Heart left ventricle (tissue), 13 donors: ENCODE measurements at regions not wholly inside any gene's neighbourhood (a gene's known extent, or its start where the extent isn't known, plus 50 kb on each side); places are given as distances from the start of the nearest gene placed in this dataset.

Experiments
- CTCF ChIP-seq, 12 donors: fragments of 200-600 bp; sonication (generic) in 4 of 12; IDR thresholded peaks; one replicate each; pipeline versions ENCODE4 v1.5.0 to v1.8.0; 2018 to 2022; ENCODE audit warnings: antibody characterized with exemption in 12 of 12, mild to moderate bottlenecking in 5 of 12
- POLR2A ChIP-seq, 2 donors: fragments of 450-650 bp; IDR thresholded peaks; one replicate each; pipeline ENCODE4 v1.6.1; 2017; ENCODE audit warnings: antibody characterized with exemption in 2 of 2, mild to moderate bottlenecking in 2 of 2, moderate library complexity in 2 of 2
- donor health status: ischemic (EF 13 %, LVEDD 7.1; RV severe dilation, severe dysfunction).
- donor health status: DM: no; HTN: yes; CAD: no.
- donor health status: DM: no; HTN: no; CAD: no.
- donor health status: ischemic (EF 25% LVEDD 6.9; RV normal size, moderate dysfunction).
- donor health status: ischemic (EF 25% LVEDD 5.7; RV mildly dilated, moderate dysfunction).
- donor health status: ischemic (EF 35%, LVEDD 5.7; RV mildly dilated, moderate dysfunction).
- donor health status: nonischemic (EF 11% LVEDD 7.7; RV severe dilation, severe dysfunction).
- donor health status: DM: yes; HTN: yes; CAD: no.
- donor health status: PGD.
- donor health status: ischemic (EF 29% LVEDD 5.4; RV normal size, mild dysfunction).
- donor health status: nonischemic (EF 23%, LVEDD 6.1; RV moderate dilation, normal function).

GRCh38 chr13:74675972-74676371 lies 541.8 kb upstream of the KLF12 start:
- TF ChIP-seq CTCF (IDR thresholded peaks at IDR 0.05): no peak
- TF ChIP-seq POLR2A (IDR thresholded peaks at IDR 0.05): no peak
